ENCODE measurements at regions not wholly inside any gene's neighbourhood (a gene's known extent, or its start where the extent isn't known, plus 50 kb on each side); places are given as distances from the start of the nearest gene placed in this dataset.

- Histone ChIP-seq H3K27ac (ENCODE audit: low read length in 2 of 2) (no peak overlapping the region), H2AFZ (ENCODE audit: insufficient read depth, low read depth, low read length, poor library complexity, severe bottlenecking) (no peak overlapping the region), H3K4me3 (ENCODE audit: control extremely low read depth in 1 of 5, extremely low read depth in 1 of 5, insufficient read depth in 1 of 5, low read depth in 2 of 5, low read length in 4 of 5) (no peak overlapping the region), H3K79me2 (ENCODE audit: control insufficient read depth, insufficient read depth, low read length) (no peaks in the 10 kb centered on the region), H3K9ac (ENCODE audit: low read length) (no peak overlapping the region), H3K4me1 (ENCODE audit: control insufficient read depth in 2 of 2, insufficient read depth in 2 of 2, low read length in 2 of 2) (no peaks in the 10 kb centered on the region), H4K20me1 (ENCODE audit: control insufficient read depth, insufficient read depth, low read length, poor library complexity, severe bottlenecking) (no peaks in the 10 kb centered on the region), H3K9me3 (ENCODE audit: control extremely low read depth in 1 of 3, control insufficient read depth in 2 of 3, insufficient read depth in 1 of 3, low read length in 2 of 3) (peaks cover 0 to 15% (median 0%) of the 10 kb centered on the region in 3 donors), H3K4me2 (replicated peaks; ENCODE audit: low read depth, low read length, poor library complexity, severe bottlenecking) (no peak overlapping the region), H3K36me3 (replicated peaks in 1 of 2; ENCODE audit: control extremely low read depth in 1 of 2, control insufficient read depth in 1 of 2, extremely low read depth in 1 of 2, insufficient read depth in 2 of 2, low read length in 1 of 2) (no peaks in the 10 kb centered on the region), H3K27me3 (replicated peaks in 1 of 4; ENCODE audit: control extremely low read depth in 1 of 4, control insufficient read depth in 3 of 4, insufficient read depth in 4 of 4, low read length in 3 of 4) (no peaks in the 10 kb centered on the region)
- Mint-ChIP-seq H3K27ac (no peak overlapping the region), H3K4me1 (no peaks in the 10 kb centered on the region), H3K9me3 (ENCODE audit: insufficient read depth) (no peaks in the 10 kb centered on the region), H3K4me3 (no peak overlapping the region), H3K27me3 (no peaks in the 10 kb centered on the region)
- DNase-seq: no peak
- no peak for ATAC-seq (ENCODE audit: low read depth)
- ChIA-PET POLR2A (no interaction called here), CTCF (no interaction called here)
- no peak for TF ChIP-seq CTCF (IDR thresholded peaks at IDR 0.05)
- no peak for TF ChIP-seq EZH2 (IDR thresholded peaks at IDR 0.05; ENCODE audit: borderline replicate concordance, insufficient read depth, low read depth, low read length, poor library complexity, severe bottlenecking)
- intact Hi-C loops (cut with micrococcal nuclease): no loop called here
- 82% methylated on average over 1 of the region's 4 CpGs for WGBS (ENCODE audit: insufficient coverage)
Measured at GRCh38 chr5:3837506-3837905, 241.9 kb downstream of the IRX1 start.

GRCh38 chr5:3839151-3839550, 243.5 kb downstream of the IRX1 start:
- TF ChIP-seq CTCF (IDR thresholded peaks at IDR 0.05) (no peak), EZH2 (IDR thresholded peaks at IDR 0.05; ENCODE audit: borderline replicate concordance, insufficient read depth, low read depth, low read length, poor library complexity, severe bottlenecking) (no peak)
- Mint-ChIP-seq H3K27me3 (no peaks in the 10 kb centered on the region), H3K4me3 (no peak overlapping the region), H3K9me3 (ENCODE audit: insufficient read depth) (no peaks in the 10 kb centered on the region), H3K27ac (no peak overlapping the region), H3K4me1 (no peaks in the 10 kb centered on the region)
- DNase-seq (no peak), ATAC-seq (ENCODE audit: low read depth) (no peak)
- Histone ChIP-seq H3K9me3 (ENCODE audit: control extremely low read depth in 1 of 3, control insufficient read depth in 2 of 3, insufficient read depth in 1 of 3, low read length in 2 of 3) (peaks cover 0 to 19% (median 0%) of the 10 kb centered on the region in 3 donors), H3K36me3 (replicated peaks in 1 of 2; ENCODE audit: control extremely low read depth in 1 of 2, control insufficient read depth in 1 of 2, extremely low read depth in 1 of 2, insufficient read depth in 2 of 2, low read length in 1 of 2) (no peaks in the 10 kb centered on the region), H2AFZ (ENCODE audit: insufficient read depth, low read depth, low read length, poor library complexity, severe bottlenecking) (no peak overlapping the region), H3K9ac (ENCODE audit: low read length) (no peak overlapping the region), H4K20me1 (ENCODE audit: control insufficient read depth, insufficient read depth, low read length, poor library complexity, severe bottlenecking) (no peaks in the 10 kb centered on the region), H3K27ac (ENCODE audit: low read length in 2 of 2) (no peak overlapping the region), H3K27me3 (replicated peaks in 1 of 4; ENCODE audit: control extremely low read depth in 1 of 4, control insufficient read depth in 3 of 4, insufficient read depth in 4 of 4, low read length in 3 of 4) (no peaks in the 10 kb centered on the region), H3K4me2 (replicated peaks; ENCODE audit: low read depth, low read length, poor library complexity, severe bottlenecking) (no peak overlapping the region), H3K4me3 (ENCODE audit: control extremely low read depth in 1 of 5, extremely low read depth in 1 of 5, insufficient read depth in 1 of 5, low read depth in 2 of 5, low read length in 4 of 5) (no peak overlapping the region), H3K79me2 (ENCODE audit: control insufficient read depth, insufficient read depth, low read length) (no peaks in the 10 kb centered on the region), H3K4me1 (ENCODE audit: control insufficient read depth in 2 of 2, insufficient read depth in 2 of 2, low read length in 2 of 2) (no peaks in the 10 kb centered on the region)
- POLR2A ChIA-PET: no interaction called here
- CTCF ChIA-PET: no interaction called here
- intact Hi-C loops (cut with micrococcal nuclease): no loop called here
- 22% methylated on average over 1 of the region's 2 CpGs for WGBS (ENCODE audit: insufficient coverage)
